Colon (tissue), 2 donors: ENCODE measurements at regions not wholly inside any gene's neighbourhood (a gene's known extent, or its start where the extent isn't known, plus 50 kb on each side); places are given as distances from the start of the nearest gene placed in this dataset.

Source experiments
- FAIRE-seq: peaks from 2 replicates; lab custom pipeline; 2012; peaks lifted over from hg19 to GRCh38; lab: Jason Lieb, UNC
- donor health status: control.
- donor health status: control.

DNA sequence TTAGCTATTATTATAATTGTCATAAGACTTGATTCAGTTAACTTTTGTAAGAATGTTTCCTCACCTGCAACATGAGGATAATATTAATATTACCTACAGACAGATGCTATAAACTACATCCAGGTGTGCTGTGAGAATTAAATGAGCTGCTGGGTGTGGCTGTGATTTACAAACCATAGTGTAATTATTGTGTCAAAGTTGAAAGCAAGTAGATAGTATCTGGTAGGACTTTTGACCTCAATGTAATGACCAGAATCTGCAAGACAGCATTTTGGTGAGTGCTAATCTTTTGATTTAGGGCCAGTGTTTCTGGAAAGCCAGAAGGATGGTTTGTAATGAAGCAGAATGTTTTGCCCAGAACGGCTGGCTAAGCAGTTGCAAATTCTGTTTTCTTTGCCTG, 162.5 kb downstream of the TRMT11 start:
- FAIRE-seq = no peak

DNA sequence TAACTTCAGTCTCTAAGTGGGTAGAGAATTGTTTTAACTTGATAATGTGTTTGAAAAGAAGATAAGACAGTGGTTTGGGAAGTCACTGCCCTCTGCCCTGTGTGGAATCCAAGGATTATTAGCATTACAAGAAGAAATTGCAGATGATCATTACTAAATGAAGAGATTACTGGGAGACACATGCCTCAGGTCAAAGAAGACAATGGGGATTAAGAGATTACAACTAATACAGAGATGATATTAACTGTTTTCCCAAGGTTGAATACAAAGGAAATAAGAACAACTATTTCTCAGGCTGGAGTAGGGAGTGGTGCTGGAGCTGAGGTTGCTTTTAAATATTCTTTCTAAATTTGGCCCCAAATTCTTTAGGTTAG, 166.0 kb downstream of the TRMT11 start:
- FAIRE-seq = no peak

DNA sequence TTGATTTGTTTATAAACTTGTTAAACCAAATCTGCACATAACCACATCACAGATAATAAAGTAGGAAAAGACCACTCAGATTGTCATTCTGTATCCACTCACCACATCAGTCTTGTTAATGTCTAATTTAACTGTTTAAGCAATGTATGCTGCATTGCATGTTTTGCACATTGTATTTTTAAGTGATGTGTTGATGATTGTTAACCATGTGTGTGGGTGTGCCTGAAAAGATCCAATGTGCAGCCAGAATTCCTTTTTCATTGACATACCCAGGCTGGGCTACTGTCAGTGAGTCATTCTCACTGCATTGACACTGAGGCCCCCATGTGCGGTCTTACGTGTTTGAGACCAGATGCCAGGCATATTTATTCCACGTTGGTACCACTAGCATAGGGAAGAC, 167.3 kb downstream of the TRMT11 start:
- no peak for FAIRE-seq

DNA sequence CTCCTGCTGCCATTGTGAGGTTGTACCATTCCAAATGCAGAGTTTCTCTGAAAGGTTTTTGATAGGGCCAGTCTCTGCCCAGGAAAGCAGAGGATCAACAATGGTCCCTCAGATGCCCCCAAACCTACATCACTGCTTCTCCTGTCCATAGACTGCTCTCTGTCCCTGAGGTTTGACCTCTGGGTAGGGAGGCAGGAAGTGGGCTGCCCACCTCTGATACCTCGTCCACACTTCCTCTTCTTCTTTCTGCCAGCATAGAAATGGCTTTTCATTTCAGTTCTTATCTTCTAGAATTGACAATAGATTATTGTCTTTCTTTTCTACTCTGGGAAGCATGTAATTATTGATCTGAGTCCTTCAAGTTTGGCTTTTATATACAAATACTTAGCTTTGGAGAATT, 170.6 kb downstream of the TRMT11 start:
- FAIRE-seq = no peak

DNA sequence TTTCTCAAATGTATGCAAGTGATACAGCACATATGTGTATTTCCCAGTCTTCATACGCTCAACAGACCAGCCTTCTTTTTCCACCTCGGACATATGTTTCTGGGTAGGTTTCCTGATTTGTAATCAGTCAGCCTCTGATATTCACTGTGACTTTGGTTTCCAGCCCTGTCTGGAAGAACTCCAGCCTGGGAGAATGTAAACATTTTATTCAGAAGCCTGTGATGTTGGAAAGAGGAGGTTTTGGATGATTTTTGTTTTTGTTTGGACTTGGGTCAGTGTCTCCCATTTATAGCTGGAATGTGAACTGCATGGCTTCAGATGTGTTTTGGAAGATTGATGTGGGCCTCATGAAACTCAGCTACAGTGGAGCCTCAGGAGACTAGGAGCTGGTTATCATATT, 172.2 kb upstream of the CENPW start:
- no peak for FAIRE-seq

DNA sequence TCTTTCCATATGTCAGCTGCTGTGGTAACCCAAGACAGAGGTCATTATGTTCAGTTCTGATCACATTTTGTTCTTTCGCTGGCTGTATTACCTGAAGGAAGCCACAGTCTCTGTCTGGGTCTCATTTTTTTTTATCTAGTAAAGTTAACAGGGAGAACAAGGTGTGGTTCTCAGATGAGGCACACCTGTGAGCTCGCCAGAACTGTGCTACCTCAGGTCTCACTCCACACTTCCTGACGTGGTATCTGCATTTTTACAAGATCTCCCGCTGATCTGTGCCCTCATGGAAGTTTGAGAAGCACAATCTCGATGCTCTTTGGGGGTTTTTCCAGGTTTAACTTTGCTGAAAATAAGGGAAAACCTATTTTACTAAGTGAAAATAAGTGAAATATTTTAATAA, 169.5 kb upstream of the CENPW start:
- no peak for FAIRE-seq

DNA sequence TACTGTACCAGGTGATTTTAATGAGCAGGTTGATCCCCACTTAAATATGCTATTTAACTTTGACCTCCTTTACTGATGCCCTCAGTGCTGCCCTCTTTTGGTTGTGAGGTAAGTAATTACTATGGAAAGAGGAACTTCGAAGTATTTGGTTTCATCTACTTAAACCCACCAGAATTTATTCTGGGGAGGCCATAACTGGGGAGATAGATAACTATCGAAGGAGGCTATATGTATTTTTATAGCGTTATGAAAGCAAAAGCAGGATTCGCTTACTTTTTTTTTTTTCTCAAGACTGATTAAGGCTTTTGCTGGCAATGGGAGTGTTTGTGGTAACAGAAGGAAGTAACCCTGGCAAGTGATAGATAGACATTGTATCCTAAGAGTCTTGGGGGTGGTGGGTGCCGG, 168.9 kb upstream of the CENPW start:
- no peak for FAIRE-seq

DNA sequence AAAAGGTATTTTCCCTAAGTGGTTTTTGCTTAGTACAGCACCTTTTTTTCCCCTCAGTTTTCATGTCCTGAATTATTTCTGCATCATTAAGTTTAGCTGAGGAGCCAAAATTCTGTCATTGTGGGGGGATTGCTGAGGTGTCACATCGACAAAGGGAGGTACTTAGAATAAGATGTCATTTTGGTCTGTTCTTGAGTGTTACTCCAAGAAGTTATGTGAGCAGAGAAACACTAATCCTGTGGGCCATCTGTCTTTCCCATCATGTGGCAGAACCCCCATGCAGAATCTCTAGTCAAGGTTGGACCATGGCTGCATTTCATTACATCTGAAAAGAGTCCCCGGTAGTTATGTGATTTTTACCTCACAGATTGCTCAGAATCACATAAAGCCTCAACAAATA, 167.8 kb upstream of the CENPW start:
- FAIRE-seq = no peak

DNA sequence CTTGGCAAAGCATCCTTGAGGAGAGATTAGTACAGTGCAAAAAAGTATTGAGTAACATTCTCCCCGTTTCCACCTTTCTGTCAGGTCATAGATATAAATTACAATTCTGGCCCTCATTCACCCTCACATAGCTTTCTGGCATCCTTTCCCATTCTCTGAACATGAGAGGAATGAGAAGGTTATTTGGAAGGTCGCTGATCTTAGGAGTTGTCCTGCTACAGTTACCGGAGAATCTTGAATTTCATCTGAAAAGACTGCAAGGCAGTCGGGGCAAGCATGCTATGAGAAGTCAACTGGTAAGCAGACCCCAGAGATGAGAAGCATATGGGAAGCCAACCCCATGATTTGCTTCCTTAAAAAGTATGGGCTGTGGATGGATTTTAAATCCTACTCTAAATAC, 166.7 kb upstream of the CENPW start:
- no peak for FAIRE-seq

DNA sequence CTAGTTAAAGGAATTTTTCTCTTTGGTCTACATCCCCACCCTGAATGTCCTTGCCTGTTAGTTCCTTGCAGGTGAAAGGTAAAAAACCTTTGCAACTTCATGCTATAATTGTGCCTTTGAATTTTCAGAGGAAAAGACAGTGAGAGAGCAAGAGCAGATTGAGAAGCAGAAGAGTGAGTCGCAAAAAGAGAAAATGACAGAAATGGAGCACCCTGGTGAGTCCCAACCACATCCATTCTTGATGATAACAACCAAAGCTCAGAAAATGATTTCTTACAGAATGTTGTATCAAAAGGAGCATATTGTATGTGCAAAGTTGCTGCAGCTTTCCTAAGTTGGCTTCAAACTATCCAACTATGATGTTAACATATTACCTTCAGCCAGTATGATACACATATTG, 165.2 kb upstream of the CENPW start:
- FAIRE-seq = no peak

DNA sequence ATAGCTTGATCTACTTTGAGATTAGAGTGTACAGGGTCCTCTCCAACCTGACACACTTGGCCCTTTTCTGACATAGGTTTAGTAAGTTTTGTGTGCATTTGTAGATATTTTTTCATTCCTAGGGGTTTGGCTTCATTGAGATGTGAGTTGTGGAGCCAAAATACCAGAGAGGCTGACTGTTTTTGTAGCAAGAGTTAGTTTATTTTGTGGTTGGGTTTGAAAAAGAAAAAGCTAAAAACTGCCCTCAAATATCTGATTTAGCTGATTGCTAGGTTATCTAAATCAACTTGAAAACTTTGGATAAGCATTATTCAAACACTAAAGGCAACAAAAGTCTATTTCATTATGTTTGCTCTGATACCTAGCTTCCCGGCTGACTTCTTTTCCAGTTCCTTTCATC, 164.7 kb upstream of the CENPW start:
- FAIRE-seq = no peak

DNA sequence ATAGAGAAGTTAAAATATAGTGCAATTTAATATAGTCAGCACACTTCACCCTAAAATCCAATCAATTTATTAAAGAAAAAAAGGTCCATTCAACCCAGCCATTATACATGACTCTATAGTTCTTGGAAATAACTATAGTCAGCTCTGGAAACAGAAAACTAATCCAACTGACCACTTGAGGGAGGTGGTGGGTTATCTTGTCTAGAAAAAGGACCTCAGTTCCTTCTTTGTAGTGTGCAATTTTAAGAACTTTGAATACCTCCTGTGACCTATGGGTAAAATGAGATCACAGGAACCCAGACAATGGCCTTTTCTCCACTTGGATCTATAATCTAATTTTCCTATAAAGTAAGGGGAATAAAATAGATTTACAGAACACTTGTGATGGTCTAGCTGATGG, 163.6 kb upstream of the CENPW start:
- no peak for FAIRE-seq

DNA sequence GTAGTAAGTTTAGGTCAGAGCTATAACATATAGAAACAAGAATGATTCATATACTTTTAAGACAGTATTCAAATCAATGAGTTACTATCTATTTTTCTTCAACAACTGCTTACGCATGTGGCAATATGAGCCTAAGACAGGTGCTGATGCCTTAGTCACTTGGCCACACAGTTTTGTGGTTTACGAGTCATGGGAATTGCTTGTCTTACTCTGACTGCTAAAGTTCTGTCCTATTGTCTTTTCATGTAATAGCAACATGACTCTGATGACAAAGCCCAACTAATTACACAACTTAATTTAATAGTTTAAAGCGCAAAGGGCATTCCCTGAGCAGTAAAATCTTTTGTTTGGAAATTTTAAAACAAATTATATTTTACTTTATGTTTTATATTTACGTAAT, 159.3 kb upstream of the CENPW start:
- no peak for FAIRE-seq

DNA sequence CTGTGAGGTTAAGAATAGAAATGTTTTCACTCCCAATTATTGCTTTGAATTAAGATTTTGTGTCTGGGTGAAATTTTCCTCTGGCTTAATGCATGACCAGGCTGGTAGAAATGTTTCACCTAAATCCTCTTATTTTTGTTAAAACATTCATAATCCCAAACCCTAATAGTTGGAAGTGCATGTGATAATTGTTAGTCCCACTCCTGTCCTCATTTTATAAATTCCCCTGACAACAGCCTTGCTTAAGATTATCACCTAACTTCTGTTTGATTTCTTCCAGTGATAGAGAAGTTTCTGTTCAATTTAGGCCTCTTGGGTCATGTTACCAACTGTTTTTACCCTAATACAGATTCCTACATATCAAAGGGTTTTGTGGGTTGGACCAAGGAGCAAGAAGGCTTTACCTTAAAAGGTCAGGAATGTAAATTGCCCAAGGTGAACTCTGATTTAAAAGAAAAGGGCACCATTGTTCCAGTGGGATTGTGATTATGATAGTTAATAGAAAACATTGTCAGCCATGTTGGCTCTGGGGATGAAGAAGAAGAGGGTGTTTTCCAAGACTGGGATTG, 158.7 kb upstream of the CENPW start:
- FAIRE-seq = no peak

DNA sequence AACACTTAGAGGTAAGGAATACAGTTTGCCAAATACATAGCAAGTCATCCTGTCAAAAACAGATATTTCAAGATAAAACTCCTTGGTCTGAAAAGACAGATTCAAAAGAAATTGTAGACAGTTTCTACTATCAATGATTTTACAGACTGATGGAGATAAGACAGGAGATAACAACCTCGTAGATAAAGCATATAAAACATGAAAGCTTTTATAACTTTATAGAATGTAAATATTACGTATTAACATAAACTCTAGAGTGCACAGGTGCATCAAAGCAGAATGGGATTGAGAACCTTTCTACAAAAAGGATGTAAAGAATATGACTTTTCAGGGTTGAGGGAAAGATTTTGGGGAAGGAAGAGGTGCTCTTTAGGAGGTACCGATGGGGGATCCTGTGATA, 158.0 kb upstream of the CENPW start:
- peak; percentile 41 for FAIRE-seq

DNA sequence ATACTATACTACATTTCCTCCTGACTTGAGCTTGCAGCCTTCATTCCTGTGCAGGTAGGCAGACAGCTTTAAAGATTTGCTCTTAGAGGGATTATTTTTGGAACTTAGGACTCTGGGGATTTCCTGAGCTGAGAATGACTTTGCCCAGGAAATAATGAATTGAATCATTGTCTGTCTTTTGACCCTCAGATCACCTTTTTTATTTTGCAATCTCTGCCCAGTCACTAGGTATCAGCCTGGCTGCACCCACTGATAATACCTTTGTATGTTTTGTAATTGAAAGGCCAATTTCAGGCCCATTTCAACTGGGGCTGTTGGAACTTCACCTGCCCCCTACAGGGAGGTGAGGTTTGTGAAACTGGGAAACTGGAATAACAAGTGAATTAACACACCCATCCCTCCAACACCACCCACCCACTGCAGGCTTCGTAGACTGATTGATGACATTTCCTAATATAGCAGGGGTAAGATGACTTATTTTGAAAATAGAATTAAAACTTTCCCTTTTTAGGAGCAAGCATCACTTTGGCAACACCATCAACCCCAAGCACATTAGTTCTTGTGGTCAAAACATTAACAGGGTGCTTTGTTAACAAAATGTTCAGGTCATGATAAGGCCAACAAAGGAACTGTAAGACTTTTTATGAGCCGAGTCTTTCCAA, 157.1 kb upstream of the CENPW start:
- no peak for FAIRE-seq

DNA sequence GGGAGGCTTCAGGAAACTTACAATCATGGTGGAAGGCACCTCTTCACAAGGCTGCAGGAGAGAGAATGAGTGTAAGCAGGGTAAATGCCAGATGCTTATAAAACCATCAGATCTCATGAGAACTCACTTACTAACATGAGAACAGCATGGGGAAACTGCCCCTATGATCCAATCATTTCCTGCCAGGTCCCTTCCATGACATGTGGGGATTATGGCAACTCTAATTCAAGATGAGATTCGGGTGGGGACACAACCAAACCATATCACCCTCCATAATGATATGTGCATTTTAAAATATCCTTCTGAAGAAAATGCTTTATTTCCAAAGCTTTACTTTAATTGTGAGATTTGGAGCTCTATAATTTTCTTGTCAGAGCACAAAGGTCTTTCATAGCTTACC, 154.1 kb upstream of the CENPW start:
- no peak for FAIRE-seq

DNA sequence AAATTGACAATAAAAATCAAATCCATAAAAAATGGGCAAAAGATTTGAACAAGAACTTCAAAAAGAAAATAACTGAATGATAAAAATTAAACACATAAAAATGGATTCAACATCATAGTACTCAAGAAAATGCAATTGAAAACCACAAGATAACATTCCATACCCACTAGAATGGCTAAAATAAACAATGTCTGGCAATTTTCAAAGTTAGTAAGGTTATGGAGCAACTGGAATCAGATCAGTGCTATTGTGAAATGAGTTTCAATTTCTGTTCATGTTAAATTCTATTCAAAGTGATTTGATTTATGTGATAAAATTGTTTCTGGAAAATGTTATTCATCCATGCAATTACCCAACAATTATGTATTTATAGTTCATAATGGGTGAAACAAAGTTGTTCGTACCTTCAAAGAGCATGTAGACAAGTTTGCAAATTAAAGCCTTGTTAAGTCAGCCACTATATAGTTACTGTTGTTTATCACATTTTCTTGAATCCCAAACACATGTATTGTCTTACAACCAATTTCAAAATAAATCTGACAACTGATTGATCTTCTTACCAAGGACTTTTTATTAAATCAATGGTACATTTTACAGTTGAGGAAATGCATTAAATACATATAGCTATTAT, 151.5 kb upstream of the CENPW start:
- FAIRE-seq = no peak

DNA sequence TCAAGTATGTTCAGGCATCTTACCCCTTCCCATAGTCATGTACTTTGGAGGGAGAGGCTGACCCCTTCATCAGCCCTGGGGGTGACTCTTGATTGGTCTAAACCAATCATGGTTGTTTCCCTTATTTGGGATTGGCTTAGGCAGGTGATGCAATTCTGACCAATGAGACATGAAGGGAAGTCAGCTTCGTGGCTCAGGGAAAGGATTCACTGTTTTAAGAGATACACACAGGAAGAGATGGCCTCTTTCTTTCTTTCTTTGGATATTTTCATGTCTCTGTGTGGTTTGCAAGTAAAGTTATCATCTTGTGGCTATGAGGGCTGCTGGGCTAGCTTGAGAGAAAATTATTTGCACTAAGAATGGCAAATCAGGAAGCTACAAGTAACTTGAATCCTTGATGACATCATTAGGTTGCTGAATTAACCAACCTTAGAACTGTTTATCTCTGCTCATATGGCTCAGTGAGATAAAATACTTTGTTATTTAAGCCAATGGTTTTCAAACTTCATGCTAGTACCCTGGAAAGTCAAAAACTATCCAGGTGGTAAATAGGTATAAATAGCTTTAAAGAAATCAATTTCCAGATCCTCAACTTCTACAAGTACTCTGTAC, 144.2 kb upstream of the CENPW start:
- no peak for FAIRE-seq

DNA sequence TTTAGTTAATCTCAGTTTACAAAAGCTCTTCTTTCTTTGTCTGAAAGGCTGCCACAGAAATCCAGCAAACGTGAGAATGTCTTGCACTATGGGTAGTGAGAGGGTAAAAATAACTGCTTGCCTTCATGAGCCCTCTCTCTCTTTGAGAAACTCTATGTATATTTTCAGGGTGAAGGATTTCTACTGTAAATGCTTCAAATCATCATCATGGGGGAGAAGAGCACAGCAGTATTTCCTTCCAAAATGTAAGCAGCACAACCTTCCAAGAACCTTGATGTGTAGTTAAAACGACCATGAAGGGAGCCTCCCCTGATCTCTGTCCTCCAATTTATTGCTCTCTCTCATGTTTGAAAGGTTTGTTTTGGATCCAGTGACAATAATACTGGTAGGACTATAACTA, 141.3 kb upstream of the CENPW start:
- FAIRE-seq = no peak

DNA sequence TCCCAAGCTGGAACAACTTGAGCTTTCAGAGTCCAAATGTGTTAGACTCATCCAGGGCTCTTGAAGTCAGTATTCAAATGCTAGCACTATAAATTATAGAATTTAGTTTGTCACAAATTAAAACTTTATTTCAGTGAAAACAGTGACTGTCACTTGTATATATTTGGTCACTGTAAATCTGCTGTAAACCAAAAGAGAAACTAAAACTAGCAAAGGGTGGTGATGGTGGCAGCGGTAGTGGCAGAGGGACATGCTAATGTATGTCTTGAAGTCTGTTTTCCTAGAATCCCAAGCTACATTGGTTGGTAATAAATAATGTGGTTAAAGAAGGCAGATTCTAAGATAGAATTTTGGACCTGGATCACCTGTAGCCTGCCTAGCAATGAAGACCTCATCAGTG, 140.4 kb upstream of the CENPW start:
- no peak for FAIRE-seq

DNA sequence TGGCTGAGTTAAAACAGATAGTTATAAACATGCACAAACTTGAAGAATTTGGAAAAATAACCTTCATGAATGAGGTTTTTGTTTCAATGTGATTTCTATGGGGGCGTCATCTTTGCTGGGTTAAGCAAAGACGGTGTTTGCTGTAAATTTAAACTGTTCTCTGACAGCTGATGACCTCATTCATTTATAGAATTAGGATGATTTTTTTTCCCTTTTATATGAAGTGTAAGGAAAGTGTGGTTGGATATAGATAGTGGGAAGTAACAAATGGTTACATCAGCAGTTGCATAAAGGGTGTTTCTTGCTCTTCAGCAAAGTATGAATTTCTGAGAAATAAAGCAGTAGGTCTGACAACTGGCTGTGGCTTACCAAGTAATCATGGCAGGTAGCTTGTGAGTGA, 137.2 kb upstream of the CENPW start:
- FAIRE-seq = no peak

DNA sequence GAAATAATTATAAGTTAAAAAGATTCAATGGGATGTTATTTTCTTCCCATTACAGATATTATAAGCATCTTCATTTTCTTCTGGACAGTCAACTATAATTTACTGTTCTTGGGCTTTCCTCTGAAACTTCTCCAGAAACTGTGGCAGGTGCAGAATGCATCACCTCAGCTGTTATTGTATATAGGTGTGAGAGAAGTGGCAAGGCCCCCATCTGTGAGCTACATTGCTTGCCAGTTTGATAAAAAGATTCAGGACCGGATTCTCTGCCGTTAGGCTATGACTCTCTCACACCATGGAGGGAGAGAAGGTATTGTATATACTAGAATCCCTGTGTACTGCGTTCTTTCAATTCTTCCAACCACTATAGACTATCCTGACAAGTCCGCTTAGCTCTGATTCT, 135.8 kb upstream of the CENPW start:
- FAIRE-seq = no peak

DNA sequence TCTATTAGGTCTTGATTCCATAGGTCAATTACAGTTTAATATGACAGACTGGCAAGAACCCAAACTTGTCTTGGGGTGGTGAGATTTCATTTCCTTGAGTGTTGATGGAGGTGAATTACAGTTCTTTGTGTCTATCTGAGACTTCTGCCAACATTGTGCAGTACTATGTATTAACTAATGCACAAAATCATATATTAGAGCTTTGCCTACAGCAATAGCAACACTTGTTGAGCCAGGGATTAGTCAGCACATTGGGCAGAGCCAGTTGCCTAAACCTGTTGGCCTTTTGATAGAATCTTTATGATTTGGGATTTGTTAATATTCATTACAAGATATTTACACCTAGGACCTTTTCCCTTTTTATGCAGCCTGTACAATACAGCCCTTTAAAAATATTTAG, 135.3 kb upstream of the CENPW start:
- FAIRE-seq = no peak
